ENCODE measurements at regions not wholly inside any gene's neighbourhood (a gene's known extent, or its start where the extent isn't known, plus 50 kb on each side); places are given as distances from the start of the nearest gene placed in this dataset.
A peak's percentile ranks its signal among the peaks of the same experiment; 100 is the strongest.

GRCh38 chr9:1619915-1620710, 395.0 kb upstream of the SMARCA2 start:
- no peak overlapping the region for H3K4me2 ChIP-seq (ENCODE audit: low read length)
- H3K27me3 ChIP-seq (ENCODE audit: insufficient read depth, low read depth, low read length), result no peaks in the 10 kb centered on the region
- no peak overlapping the region for H3K9ac ChIP-seq (ENCODE audit: low read length)
- H4K20me1 ChIP-seq (ENCODE audit: insufficient read depth), result no peaks in the 10 kb centered on the region
- no peak overlapping the region for H3K27ac ChIP-seq (ENCODE audit: low read length)
- no peak overlapping the region for H2AFZ ChIP-seq (ENCODE audit: low read depth, low read length)
- H3K9me2 ChIP-seq (ENCODE audit: insufficient read depth, low read length), result no peaks in the 10 kb centered on the region
- TF ChIP-seq CTCF (IDR thresholded peaks at IDR 0.05; ENCODE audit: poor library complexity, severe bottlenecking) (peak; percentile 38), SMC3 (conservative IDR thresholded peaks at IDR 0.05; ENCODE audit: poor library complexity) (peak; percentile 37), TAF1 (IDR thresholded peaks at IDR 0.05; ENCODE audit: low read depth) (no peak)
- no peaks in the 10 kb centered on the region for H3F3A ChIP-seq (ENCODE audit: insufficient read depth, low read length, poor library complexity, severe bottlenecking)
- H3K9me3 ChIP-seq (ENCODE audit: low read length), result peaks cover 2% of the 10 kb centered on the region
- no peaks in the 10 kb centered on the region for H3K79me2 ChIP-seq (replicated peaks; ENCODE audit: insufficient read depth, low read length)
- H3K4me3 ChIP-seq (ENCODE audit: low read length), result no peak overlapping the region
- H3K36me3 ChIP-seq (ENCODE audit: insufficient read depth, low read length), result no peaks in the 10 kb centered on the region

- Histone ChIP-seq H3K9me3 (ENCODE audit: low read length) (no peaks in the 10 kb centered on the region), H3K36me3 (ENCODE audit: insufficient read depth, low read length) (no peaks in the 10 kb centered on the region), H2AFZ (ENCODE audit: low read depth, low read length) (no peak overlapping the region), H3K79me2 (replicated peaks; ENCODE audit: insufficient read depth, low read length) (no peaks in the 10 kb centered on the region), H3K4me2 (ENCODE audit: low read length) (no peak overlapping the region), H3K27me3 (ENCODE audit: insufficient read depth, low read depth, low read length) (no peaks in the 10 kb centered on the region), H3K9me2 (ENCODE audit: insufficient read depth, low read length) (no peaks in the 10 kb centered on the region), H3K9ac (ENCODE audit: low read length) (no peak overlapping the region), H3K27ac (ENCODE audit: low read length) (no peak overlapping the region), H3K4me3 (ENCODE audit: low read length) (no peak overlapping the region), H4K20me1 (ENCODE audit: insufficient read depth) (no peaks in the 10 kb centered on the region), H3F3A (ENCODE audit: insufficient read depth, low read length, poor library complexity, severe bottlenecking) (no peaks in the 10 kb centered on the region)
- no peak for TF ChIP-seq TAF1 (IDR thresholded peaks at IDR 0.05; ENCODE audit: low read depth)
- TF ChIP-seq SMC3 (conservative IDR thresholded peaks at IDR 0.05; ENCODE audit: poor library complexity), result no peak
- no peak for TF ChIP-seq RAD21 (conservative IDR thresholded peaks at IDR 0.05)
- TF ChIP-seq MXI1 (conservative IDR thresholded peaks at IDR 0.05; ENCODE audit: poor library complexity, severe bottlenecking), result no peak
- no peak for TF ChIP-seq CTCF (IDR thresholded peaks at IDR 0.05; ENCODE audit: poor library complexity, severe bottlenecking)
- no peak for TF ChIP-seq REST (IDR thresholded peaks at IDR 0.05; ENCODE audit: borderline replicate concordance)
Measured at GRCh38 chr9:1637401-1637800, 377.7 kb upstream of the SMARCA2 start.

Measured in neural cell (in vitro differentiated cells).